Pons (tissue), 1 donor: ENCODE measurements at regions not wholly inside any gene's neighbourhood (a gene's known extent, or its start where the extent isn't known, plus 50 kb on each side); places are given as distances from the start of the nearest gene placed in this dataset.
"Not testable (repeated sequence)": the region's sequence is repeated elsewhere in the genome, so short reads cannot be mapped to it uniquely, and the experiment has no call there.

Experiments
- DNase-seq: peaks from one replicate; pipeline ENCODE4 v3.0.0-alpha.2; 2016; ENCODE audit warnings: low spot score

- no peak for DNase-seq
Observed at GRCh38 chr7:68550027-68550426, 1048.2 kb upstream of the AUTS2 start.

- DNase-seq: no peak
Observed at GRCh38 chr7:68550635-68551034, 1047.6 kb upstream of the AUTS2 start.

GRCh38 chr7:68556537-68556936 is 1041.7 kb upstream of the AUTS2 start:
- no peak for DNase-seq

GRCh38 chr7:68559518-68559917 is 1038.8 kb upstream of the AUTS2 start:
- DNase-seq: no peak

- no peak for DNase-seq
Observed at GRCh38 chr7:68562323-68562899, 1035.9 kb upstream of the AUTS2 start.

GRCh38 chr7:68564306-68565135 is 1033.8 kb upstream of the AUTS2 start:
- no peak for DNase-seq

GRCh38 chr7:68571286-68571685 is 1027.0 kb upstream of the AUTS2 start:
- no peak for DNase-seq

- DNase-seq: no peak
Observed at GRCh38 chr7:68573271-68574005, 1024.8 kb upstream of the AUTS2 start.

GRCh38 chr7:68576366-68576765 is 1021.9 kb upstream of the AUTS2 start:
- DNase-seq: no peak

GRCh38 chr7:68581417-68581816 is 1016.9 kb upstream of the AUTS2 start:
- DNase-seq: no peak

- DNase-seq: no peak
Observed at GRCh38 chr7:68587599-68587998, 1010.7 kb upstream of the AUTS2 start.

- peak; percentile 5 for DNase-seq
Observed at GRCh38 chr7:68601826-68602225, 996.4 kb upstream of the AUTS2 start.

GRCh38 chr7:68604541-68604940 is 993.7 kb upstream of the AUTS2 start:
- peak; percentile 10 for DNase-seq

GRCh38 chr7:68610701-68611100 is 987.6 kb upstream of the AUTS2 start:
- no peak for DNase-seq

GRCh38 chr7:68613405-68613804 is 984.9 kb upstream of the AUTS2 start:
- DNase-seq: no peak

GRCh38 chr7:68613897-68614296 is 984.4 kb upstream of the AUTS2 start:
- no peak for DNase-seq

GRCh38 chr7:68619526-68619925 is 978.7 kb upstream of the AUTS2 start:
- no peak for DNase-seq

- DNase-seq: no peak
Observed at GRCh38 chr7:68622500-68622899, 975.8 kb upstream of the AUTS2 start.

GRCh38 chr7:68623030-68623429 is 975.2 kb upstream of the AUTS2 start:
- DNase-seq: no peak

- DNase-seq: no peak
Observed at GRCh38 chr7:68627247-68627864, 970.9 kb upstream of the AUTS2 start.

GRCh38 chr7:68630914-68631313 is 967.4 kb upstream of the AUTS2 start:
- DNase-seq: not testable (repeated sequence)

GRCh38 chr7:68640103-68640502 is 958.2 kb upstream of the AUTS2 start:
- DNase-seq: no peak

GRCh38 chr7:68642727-68643126 is 955.5 kb upstream of the AUTS2 start:
- DNase-seq: no peak
